ENCODE measurements at regions not wholly inside any gene's neighbourhood (a gene's known extent, or its start where the extent isn't known, plus 50 kb on each side); places are given as distances from the start of the nearest gene placed in this dataset.

DNA sequence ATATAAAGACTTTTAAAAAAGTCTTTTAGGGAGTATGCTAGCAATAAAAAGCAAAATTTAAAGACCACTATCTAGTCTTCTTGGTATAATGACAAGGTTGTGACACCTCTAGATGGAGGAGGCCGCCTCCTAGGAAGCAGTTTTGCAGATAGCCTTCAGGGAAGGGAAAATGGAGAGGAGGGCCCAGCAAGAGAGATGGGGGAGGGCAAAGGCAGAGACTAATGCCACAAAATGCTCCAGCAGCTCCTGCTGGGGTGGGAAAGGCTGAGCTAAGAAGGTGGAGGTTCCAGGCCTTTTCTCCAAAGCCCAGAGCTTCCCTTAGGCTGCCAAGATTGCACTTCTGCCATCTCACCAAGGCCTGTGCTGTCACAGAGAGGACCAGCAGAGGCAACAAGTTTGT is 153.9 kb upstream of the THSD7B start:
- DNase-seq (ENCODE audit: low read depth): no peak
- H3K4me3 ChIP-seq (replicated peaks; ENCODE audit: low read depth, low read length): no peak overlapping the region
- TF ChIP-seq, protein P1, sequence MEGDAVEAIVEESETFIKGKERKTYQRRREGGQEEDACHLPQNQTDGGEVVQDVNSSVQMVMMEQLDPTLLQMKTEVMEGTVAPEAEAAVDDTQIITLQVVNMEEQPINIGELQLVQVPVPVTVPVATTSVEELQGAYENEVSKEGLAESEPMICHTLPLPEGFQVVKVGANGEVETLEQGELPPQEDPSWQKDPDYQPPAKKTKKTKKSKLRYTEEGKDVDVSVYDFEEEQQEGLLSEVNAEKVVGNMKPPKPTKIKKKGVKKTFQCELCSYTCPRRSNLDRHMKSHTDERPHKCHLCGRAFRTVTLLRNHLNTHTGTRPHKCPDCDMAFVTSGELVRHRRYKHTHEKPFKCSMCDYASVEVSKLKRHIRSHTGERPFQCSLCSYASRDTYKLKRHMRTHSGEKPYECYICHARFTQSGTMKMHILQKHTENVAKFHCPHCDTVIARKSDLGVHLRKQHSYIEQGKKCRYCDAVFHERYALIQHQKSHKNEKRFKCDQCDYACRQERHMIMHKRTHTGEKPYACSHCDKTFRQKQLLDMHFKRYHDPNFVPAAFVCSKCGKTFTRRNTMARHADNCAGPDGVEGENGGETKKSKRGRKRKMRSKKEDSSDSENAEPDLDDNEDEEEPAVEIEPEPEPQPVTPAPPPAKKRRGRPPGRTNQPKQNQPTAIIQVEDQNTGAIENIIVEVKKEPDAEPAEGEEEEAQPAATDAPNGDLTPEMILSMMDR (IDR thresholded peaks at IDR 0.05; ENCODE audit: low read length, missing control alignments): no peak

DNA sequence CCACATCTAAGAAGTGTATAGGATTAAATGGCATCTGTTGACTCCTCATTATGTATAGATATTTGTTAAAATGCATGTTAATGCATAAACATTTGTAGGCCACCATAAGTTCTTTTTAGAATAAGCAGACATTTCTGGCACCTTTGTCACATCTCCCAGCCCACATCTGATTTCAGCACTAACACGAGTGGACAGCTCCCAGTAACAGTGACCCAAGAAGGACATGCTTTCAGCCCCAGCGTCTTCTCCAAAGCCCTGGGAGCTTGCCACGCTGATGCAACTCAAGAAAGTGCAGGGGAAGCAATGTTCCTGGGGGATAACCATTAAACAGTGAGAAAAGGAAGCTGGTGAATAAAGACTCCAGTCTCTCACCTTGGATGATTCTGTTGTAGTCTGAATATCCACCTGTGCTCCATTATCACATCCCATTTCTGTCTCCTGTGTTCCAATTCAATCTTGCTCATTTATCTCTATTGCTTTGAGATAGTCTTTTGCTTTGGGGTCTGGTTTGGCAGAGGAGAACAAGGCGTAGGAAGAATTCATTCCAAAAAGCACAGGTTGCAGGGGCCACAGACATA is 182.6 kb upstream of the THSD7B start:
- TF ChIP-seq, protein P1 (IDR thresholded peaks at IDR 0.05; ENCODE audit: low read length, missing control alignments): no peak
- no peak overlapping the region for H3K4me3 ChIP-seq (replicated peaks; ENCODE audit: low read depth, low read length)
- peak; percentile 0 for DNase-seq (ENCODE audit: low read depth)

DNA sequence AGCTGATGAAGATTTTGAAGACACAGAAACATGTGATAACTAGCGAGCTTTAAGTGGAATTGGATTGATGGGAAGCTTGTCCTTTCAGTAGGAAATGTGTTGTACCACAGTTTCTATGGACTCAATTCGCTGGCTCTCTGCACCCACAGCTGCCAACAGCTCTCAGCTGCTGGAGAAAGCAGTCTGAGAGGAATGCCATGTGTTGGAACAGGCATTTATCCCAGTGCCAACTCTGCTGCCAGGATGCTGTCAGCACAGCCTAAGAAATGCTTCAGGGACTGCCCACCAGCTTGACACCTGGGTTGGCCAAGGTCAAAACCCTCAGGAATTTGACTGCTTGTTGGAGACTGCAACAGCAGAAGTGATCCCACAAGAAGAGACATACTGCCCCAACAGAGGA is 193.0 kb upstream of the THSD7B start:
- H3K4me3 ChIP-seq (replicated peaks; ENCODE audit: low read depth, low read length): no peak overlapping the region
- no peak for DNase-seq (ENCODE audit: low read depth)
- TF ChIP-seq, protein P1 (IDR thresholded peaks at IDR 0.05; ENCODE audit: low read length, missing control alignments): no peak

DNA sequence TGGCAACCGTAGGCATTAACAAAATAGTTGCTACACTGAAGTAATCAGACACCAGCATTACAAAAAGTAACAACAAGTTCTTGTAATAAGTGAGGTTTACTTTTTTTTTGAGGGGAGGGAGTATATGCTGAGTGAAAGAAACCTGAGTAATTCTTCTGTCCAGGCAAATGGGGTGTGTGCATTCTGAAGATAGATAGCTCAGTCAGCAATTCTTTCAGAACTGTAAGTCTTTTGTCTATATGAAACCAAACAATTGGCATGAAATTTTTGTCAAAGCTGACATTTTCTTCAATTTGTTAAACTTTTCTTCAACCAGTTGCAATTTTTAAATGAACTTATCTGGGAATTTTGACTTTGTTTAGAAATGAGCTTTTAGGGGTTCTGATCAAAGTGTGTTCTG is 208.1 kb upstream of the THSD7B start:
- no peak for DNase-seq (ENCODE audit: low read depth)
- H3K4me3 ChIP-seq (replicated peaks; ENCODE audit: low read depth, low read length): no peak overlapping the region
- TF ChIP-seq, protein P1 (IDR thresholded peaks at IDR 0.05; ENCODE audit: low read length, missing control alignments): no peak

DNA sequence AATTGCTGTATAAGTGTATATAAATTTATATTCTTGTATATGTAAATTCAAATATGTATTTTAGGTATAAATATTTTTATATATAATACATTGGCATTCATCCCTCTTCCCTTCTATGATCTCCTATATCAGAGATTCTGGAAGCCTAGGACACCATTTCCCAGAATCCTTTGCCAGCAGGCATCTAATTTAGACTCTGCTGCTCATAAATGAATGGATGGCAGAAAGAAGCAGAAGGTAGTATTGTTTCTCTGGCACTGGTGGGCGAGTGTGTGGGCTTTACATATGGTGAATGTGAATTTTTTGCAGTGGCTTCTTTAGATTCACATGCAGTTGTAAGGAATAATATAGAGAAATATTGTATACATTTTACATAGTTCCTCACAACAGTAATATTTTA is 215.2 kb upstream of the THSD7B start:
- DNase-seq (ENCODE audit: low read depth): no peak
- H3K4me3 ChIP-seq (replicated peaks; ENCODE audit: low read depth, low read length): no peak overlapping the region
- TF ChIP-seq, protein P1 (IDR thresholded peaks at IDR 0.05; ENCODE audit: low read length, missing control alignments): no peak

DNA sequence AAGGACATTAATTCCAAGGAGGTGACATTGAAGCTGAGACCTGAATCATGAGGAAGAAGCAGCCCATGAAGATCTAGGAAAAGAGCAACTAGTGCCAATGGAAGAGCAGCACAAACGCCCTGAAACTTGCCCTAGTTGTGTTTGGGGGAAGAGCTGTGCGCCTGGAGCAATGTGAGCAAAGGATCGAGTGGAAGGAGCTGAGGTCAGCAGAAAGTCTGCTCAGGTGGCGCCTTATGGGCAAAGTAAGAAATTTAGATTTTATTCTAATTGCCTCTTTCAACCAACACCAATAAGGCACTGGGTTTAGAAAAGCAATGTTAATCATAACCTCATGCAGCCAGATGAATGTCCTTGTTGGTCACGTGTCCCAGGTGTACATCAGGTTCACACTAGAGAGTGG is 226.0 kb upstream of the THSD7B start:
- TF ChIP-seq, protein P1 (IDR thresholded peaks at IDR 0.05; ENCODE audit: low read length, missing control alignments): no peak
- no peak overlapping the region for H3K4me3 ChIP-seq (replicated peaks; ENCODE audit: low read depth, low read length)
- DNase-seq (ENCODE audit: low read depth): no peak

DNA sequence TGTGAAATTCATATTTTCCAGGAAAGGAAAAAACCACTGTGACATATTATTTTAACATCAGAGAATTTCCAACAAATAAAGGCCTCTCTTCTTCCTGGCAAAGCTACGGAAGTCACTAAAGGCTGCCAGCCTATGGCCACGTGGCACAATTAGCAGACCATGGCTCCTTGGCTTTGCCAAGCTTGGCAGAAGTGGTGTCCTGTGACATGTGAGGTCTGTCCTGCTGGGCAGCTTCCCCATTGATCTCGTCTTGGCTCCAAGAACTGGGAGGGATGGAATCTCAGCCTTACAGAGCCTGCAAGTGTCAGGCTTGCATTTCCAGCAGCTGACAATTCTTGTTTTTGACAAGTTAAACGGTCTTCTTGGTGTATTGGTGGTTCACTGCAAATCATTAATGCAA is 226.9 kb upstream of the THSD7B start:
- no peak for DNase-seq (ENCODE audit: low read depth)
- no peak overlapping the region for H3K4me3 ChIP-seq (replicated peaks; ENCODE audit: low read depth, low read length)
- TF ChIP-seq, protein P1 (IDR thresholded peaks at IDR 0.05; ENCODE audit: low read length, missing control alignments): no peak
